Glutamatergic neuron (in vitro differentiated cells): ENCODE measurements at regions not wholly inside any gene's neighbourhood (a gene's known extent, or its start where the extent isn't known, plus 50 kb on each side); places are given as distances from the start of the nearest gene placed in this dataset.

Source experiments
- DNase-seq: peaks from one replicate; pipeline ENCODE4 v3.0.0; 2022
- H3K27ac Mint-ChIP-seq: one replicate; pipeline ENCODE4 v1.8.0; 2020; ENCODE audit warnings: mild to moderate bottlenecking, mixed read lengths, inconsistent platforms; ENCODE audit not compliant: unreplicated experiment
- H3K27me3 Mint-ChIP-seq: one replicate; pipeline ENCODE4 v1.8.0; 2020; ENCODE audit warnings: mild to moderate bottlenecking, moderate library complexity, mixed read lengths, inconsistent platforms; ENCODE audit not compliant: unreplicated experiment
- H3K36me3 Mint-ChIP-seq: one replicate; pipeline ENCODE4 v1.8.0; 2020; ENCODE audit warnings: mild to moderate bottlenecking, mixed read lengths, inconsistent platforms; ENCODE audit not compliant: unreplicated experiment
- H3K4me1 Mint-ChIP-seq: one replicate; pipeline ENCODE4 v1.8.0; 2020; ENCODE audit warnings: mild to moderate bottlenecking, low read depth, mixed read lengths, inconsistent platforms; ENCODE audit not compliant: unreplicated experiment
- H3K4me3 Mint-ChIP-seq: one replicate; pipeline ENCODE4 v1.8.0; 2020; ENCODE audit warnings: mild to moderate bottlenecking, mixed read lengths, inconsistent platforms; ENCODE audit not compliant: unreplicated experiment
- H3K9me3 Mint-ChIP-seq: one replicate; pipeline ENCODE4 v1.8.0; 2020; ENCODE audit warnings: mild to moderate bottlenecking, moderate library complexity, mixed read lengths, inconsistent platforms; ENCODE audit not compliant: unreplicated experiment
- TF ChIP-seq, protein P1 (sequence below): fragments of 200-600 bp; sonication (generic); IDR thresholded peaks from one replicate; pipeline ENCODE4 v1.5.0; 2021; ENCODE audit not compliant: partially characterized antibody, unreplicated experiment

DNA sequence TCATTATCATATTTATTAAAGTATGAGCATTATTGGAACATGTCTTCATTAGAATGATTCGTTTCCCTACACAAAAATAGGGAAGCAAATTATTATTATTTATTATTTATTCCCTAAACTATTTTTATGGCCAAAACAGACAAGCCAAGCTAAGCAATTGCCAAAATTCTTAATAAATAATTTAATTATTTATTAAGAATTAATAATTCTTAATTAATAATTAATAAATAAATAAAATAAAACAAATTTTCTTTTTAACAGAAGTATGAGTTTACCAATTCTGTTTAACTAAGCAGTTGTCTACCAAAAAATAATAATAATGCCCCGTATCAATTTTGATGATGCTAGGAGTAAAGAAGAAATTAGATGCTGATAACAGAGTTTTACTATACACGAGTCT is 1080.8 kb upstream of the AGA start:
- Mint-ChIP-seq H3K27ac (no peak overlapping the region), H3K27me3 (no peaks in the 10 kb centered on the region), H3K4me1 (no peaks in the 10 kb centered on the region), H3K36me3 (no peaks in the 10 kb centered on the region), H3K9me3 (no peaks in the 10 kb centered on the region), H3K4me3 (no peak overlapping the region)
- DNase-seq: no peak
- TF ChIP-seq, protein P1, sequence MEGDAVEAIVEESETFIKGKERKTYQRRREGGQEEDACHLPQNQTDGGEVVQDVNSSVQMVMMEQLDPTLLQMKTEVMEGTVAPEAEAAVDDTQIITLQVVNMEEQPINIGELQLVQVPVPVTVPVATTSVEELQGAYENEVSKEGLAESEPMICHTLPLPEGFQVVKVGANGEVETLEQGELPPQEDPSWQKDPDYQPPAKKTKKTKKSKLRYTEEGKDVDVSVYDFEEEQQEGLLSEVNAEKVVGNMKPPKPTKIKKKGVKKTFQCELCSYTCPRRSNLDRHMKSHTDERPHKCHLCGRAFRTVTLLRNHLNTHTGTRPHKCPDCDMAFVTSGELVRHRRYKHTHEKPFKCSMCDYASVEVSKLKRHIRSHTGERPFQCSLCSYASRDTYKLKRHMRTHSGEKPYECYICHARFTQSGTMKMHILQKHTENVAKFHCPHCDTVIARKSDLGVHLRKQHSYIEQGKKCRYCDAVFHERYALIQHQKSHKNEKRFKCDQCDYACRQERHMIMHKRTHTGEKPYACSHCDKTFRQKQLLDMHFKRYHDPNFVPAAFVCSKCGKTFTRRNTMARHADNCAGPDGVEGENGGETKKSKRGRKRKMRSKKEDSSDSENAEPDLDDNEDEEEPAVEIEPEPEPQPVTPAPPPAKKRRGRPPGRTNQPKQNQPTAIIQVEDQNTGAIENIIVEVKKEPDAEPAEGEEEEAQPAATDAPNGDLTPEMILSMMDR: no peak

DNA sequence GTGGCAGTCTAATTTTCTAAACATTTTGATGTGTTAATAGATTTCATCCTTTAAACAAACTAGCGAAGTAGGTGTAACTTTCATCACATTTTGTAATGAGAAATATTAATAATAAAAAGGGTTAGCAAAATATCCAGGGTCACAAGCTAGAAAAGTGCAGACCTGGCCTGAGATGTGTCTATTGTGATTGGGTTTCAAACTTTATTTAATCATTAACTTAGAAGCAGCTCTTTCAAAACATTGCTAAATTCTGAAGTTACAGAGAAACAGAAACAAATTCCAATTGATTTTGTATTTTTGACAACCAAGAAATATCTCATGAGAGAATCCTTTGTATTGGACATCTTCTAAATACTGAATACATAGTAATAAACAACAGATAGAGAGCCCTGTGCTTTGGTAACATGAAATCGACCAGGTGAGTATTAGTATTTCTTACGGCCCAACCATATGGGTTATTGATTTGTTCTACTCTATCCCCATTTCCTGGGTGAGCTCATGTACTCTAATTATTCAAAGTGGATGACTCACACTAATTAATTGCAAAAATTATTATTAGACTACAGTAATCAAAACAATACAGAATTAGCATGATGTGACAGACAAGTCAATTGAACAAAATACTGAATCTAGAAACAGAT is 1093.8 kb upstream of the AGA start:
- TF ChIP-seq, protein P1: no peak
- Mint-ChIP-seq H3K27me3 (no peaks in the 10 kb centered on the region), H3K4me3 (no peak overlapping the region), H3K27ac (no peak overlapping the region), H3K36me3 (no peaks in the 10 kb centered on the region), H3K9me3 (no peaks in the 10 kb centered on the region), H3K4me1 (no peaks in the 10 kb centered on the region)
- no peak for DNase-seq

DNA sequence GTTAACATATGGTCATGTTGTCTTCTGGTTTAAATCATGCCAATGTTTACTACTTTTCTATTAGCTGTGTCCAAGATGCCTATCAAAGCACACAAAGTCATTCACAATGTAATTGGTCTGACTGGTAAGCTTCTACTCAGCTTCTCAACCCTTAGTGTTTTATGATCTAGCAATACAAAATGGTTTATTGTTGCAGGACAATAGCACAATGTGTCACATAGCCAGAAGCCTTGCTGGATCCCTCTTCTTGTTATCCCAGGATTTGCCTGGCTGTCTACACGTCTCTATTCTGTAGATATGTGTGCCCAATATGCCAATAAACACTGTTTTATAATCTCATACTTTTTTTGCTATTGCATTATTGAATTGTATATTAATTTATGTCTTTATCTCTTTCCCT is 1111.0 kb upstream of the AGA start:
- no peaks in the 10 kb centered on the region for H3K27me3 Mint-ChIP-seq
- no peak overlapping the region for H3K4me3 Mint-ChIP-seq
- TF ChIP-seq, protein P1: no peak
- H3K9me3 Mint-ChIP-seq: no peaks in the 10 kb centered on the region
- H3K36me3 Mint-ChIP-seq: no peaks in the 10 kb centered on the region
- DNase-seq: no peak
- no peak overlapping the region for H3K27ac Mint-ChIP-seq
- H3K4me1 Mint-ChIP-seq: peaks cover 3% of the 10 kb centered on the region

DNA sequence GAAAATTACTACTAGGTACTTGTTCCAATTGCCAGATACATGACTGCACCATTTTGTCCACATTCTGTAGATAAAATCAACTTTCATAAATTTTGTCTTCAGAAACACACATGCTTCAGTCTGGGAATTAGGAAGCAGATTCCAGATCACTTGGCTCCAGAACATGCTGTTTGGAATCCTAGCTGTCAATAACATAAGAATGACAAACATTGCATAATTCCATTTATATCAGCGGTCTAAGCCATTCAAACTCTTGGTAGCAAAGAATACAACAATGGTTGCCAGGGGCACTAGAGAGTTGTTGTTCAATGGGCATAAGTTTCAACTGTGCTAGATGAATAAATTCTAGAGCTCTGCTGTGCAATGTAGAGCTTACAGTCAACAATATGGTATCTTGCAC is 1112.1 kb upstream of the AGA start:
- Mint-ChIP-seq H3K9me3 (no peaks in the 10 kb centered on the region), H3K4me1 (peaks cover 3% of the 10 kb centered on the region), H3K27ac (no peak overlapping the region), H3K4me3 (no peak overlapping the region), H3K36me3 (no peaks in the 10 kb centered on the region), H3K27me3 (no peaks in the 10 kb centered on the region)
- TF ChIP-seq, protein P1: no peak
- no peak for DNase-seq

DNA sequence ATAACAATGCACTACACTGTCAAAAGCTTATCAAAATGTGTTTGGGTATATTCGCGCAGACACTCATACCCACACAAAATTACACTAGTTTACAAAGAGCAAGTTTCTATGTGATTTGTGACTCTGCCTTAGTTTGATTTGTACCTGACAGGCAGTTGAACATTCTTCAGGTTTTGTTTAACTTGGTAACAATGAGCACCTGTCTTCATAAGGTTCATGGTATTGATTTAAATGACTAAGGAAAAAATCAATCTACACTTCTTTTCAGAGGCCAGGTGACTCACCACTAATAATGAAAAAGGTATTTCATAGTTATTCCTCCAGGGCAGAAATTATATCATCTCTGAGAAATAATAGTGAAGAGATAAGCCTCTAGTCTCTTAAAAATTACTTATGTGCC is 1114.6 kb upstream of the AGA start:
- no peak overlapping the region for H3K27ac Mint-ChIP-seq
- no peaks in the 10 kb centered on the region for H3K36me3 Mint-ChIP-seq
- no peaks in the 10 kb centered on the region for H3K9me3 Mint-ChIP-seq
- peaks cover 3% of the 10 kb centered on the region for H3K4me1 Mint-ChIP-seq
- TF ChIP-seq, protein P1: no peak
- no peaks in the 10 kb centered on the region for H3K27me3 Mint-ChIP-seq
- no peak overlapping the region for H3K4me3 Mint-ChIP-seq
- DNase-seq: no peak
